GM21825 (cell line): ENCODE measurements at regions not wholly inside any gene's neighbourhood (a gene's known extent, or its start where the extent isn't known, plus 50 kb on each side); places are given as distances from the start of the nearest gene placed in this dataset.

Source experiments
- ATAC-seq: cut with Tn5 transposase; IDR thresholded peaks from one replicate; pipeline ENCODE4 v1.9.1; 2021; ENCODE audit warnings: mild to moderate bottlenecking, moderate library complexity; ENCODE audit not compliant: unreplicated experiment

GRCh38 chr18:39752351-39752750, 2186.8 kb upstream of the CELF4 start:
- no peak for ATAC-seq

DNA sequence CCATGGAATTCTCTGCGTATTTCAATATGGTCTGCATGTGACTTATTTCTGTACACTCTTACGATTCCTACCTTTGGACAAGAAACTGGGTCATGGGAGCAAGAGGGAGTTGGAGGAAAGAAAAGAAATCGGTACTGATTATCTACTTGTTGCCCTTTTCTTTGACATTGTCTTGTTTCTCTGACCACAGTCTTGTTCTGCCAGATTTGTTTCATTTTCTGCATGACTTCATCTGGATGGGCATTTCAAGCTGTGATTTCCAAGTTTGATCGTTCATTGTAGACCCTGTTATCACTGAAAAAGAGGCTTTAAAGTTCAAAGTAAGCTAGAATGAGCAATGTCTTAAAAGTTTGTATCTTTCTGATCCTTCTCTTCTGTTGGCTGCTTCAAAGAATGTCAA, 2186.3 kb upstream of the CELF4 start:
- no peak for ATAC-seq

DNA sequence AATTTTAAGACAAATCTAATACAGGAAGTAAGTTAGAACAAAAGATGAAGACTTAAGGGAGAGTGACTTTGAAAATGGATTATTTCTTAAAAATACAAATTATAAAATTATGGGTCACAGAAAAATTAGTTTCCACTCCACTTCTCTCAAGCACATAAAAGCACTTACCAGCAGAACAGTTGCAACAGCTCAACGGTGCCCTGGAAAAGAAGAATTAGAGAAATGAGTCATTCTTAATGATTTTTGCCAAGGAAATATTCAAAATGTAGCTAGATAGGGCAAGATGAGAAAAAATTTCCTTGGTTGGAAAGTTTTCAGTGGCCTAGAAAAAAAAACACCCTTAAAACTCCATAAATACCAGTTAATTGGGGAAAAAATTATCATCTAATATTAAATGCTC, 2185.6 kb upstream of the CELF4 start:
- ATAC-seq: no peak

DNA sequence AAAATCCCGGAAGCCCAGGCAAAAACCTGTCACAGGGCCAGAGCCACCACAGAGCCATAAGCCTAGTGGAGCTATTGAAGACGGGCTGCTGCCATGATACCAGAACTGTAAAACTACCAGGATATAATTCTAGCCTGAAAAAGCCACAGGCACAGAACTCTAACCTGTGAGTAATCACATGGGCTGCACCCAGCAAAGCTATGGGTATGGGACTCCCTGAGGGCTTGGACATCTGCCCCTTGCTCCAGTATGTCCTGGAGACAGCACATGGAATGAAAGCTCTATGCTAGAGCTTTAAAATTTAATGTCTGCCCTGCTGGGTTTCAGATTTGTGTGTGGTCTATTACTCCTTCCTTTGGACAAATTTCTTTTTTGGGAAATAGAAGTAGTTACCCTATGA, 2183.6 kb upstream of the CELF4 start:
- no peak for ATAC-seq

DNA sequence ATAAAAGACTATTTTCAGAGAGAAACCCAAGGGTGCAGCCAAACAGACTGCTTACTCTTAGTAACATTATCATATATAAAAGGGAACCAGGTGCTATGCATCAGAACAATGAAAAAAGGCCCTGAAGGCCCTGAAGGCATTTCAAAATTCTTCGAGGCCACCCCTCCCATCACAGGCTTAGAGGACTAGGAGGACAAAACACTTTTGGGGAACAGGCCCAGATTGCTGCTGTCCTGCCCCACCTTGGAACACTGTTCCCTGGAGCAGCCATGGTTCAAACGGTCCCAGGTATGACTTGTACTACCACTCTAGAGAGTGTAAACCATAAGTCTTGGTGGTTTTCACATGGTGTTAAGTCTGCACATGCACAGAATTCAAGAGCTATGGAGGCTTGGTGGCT, 2183.1 kb upstream of the CELF4 start:
- ATAC-seq: no peak

- no peak for ATAC-seq
Observed at GRCh38 chr18:39746201-39746600, 2180.6 kb upstream of the CELF4 start.

DNA sequence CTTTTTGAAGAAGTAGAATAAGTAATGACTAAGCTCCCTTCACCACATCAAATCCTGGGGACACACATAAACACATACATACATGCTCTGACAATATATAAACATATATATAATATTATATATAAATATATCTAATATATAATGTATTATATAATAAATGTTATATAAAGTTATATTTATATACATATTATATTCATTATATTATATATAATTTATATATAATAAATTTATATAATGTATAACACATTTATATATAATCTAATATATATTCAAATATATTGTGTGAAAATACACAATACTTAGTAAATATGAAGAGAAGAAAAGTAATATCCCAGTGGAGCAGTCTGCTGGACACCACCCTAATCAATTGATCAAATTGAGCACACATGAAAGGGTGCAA, 2177.9 kb upstream of the CELF4 start:
- no peak for ATAC-seq

- no peak for ATAC-seq
Observed at GRCh38 chr18:39741755-39742466, 2176.3 kb upstream of the CELF4 start.

DNA sequence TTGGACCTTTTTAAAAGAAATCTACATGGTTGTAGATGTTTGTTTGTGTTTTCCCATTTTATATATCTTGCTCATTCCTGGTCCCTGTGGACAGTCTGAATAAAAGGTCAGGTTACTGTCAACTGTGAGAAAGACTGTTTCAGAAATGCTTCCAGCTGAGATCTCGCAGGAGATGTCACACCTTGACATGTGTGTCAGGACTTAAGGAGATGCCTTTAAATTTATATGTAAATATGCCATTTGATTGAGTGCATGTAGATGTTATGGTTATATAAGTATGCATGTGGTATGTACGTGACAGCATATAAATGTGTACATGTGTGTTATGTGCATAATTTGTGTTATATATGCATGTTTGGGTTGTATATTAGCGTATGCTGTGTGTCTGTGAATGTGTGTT, 2172.3 kb upstream of the CELF4 start:
- no peak for ATAC-seq

DNA sequence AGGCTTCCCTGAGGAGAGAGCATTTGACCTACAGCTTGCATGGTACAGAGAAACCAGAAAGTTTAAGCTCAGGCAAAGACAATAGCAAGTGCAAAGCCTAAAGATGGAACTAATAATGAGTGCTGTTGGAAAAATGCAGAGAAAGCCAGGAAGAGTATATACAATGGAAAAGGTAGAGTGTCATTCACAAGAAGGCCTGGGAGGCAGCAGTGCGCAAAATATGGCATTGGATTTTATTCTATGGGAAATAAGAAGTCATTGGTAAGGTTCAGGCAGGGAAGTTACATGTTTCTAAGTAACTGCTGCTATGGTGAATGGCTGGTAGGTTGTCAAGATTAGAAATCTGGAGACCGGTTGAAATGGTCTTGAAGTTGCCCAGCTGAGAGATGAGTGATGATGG, 2167.3 kb upstream of the CELF4 start:
- no peak for ATAC-seq

GRCh38 chr18:39730606-39731005, 2165.0 kb upstream of the CELF4 start:
- ATAC-seq: no peak

DNA sequence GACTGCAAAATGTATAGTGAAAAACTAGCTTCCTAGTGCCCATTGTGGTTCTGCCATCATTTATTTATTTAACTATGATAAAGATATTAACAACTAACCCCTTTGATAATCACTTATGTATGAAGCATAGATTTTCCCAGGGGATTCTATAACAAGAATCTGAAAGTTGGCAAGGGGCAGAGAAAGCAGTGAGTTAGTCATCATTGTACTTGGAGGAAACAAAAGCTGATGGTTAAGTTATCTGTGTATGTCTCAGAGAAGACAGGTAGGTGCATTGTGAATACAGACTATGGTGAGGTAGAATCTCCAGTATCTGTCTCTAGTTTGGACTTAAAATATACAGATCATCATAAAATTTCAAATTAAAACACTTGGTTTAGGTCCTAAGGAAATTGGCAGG, 2159.1 kb upstream of the CELF4 start:
- no peak for ATAC-seq

DNA sequence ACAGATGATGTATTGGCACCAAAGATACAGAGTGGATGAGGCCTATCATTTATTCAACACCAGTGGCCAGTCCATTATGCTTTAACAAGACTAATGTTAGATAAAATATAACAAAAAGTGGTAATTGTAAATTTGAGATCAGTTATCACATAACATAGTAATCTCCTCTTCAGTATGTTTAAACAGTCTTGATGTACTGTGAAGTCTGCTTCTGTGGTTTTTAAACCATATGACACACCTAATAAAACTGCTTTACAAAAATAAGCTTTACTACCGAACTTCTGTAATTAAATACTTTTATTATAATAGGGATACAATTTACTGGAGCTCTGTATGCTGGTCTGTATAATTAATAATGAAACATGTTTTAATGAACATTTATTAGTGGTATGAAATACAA, 2156.1 kb upstream of the CELF4 start:
- ATAC-seq: no peak

GRCh38 chr18:39713961-39714360, 2148.4 kb upstream of the CELF4 start:
- ATAC-seq: no peak

DNA sequence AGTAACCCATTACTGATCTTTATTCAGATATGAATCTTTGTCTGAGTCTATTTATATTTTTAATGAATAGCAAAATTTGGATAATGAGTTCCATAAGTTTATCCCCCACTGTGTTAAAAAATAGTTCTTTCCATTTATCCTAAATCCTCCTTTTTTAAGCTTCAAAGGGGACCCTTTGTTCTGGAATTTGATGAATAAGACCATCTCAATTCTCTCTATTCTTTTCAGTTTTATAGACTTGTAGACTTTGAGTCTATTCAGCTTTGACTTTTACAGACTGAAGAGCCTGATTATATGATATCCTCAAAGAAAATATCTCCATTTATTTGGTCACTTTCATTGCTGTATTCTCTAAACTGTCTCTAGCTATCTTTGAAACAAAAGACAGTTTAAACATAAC, 2146.1 kb upstream of the CELF4 start:
- ATAC-seq: no peak

- no peak for ATAC-seq
Observed at GRCh38 chr18:39705362-39705761, 2139.8 kb upstream of the CELF4 start.

GRCh38 chr18:39702888-39703287, 2137.3 kb upstream of the CELF4 start:
- no peak for ATAC-seq

- ATAC-seq: no peak
Observed at GRCh38 chr18:39701839-39702238, 2136.2 kb upstream of the CELF4 start.

GRCh38 chr18:39701055-39701783, 2135.6 kb upstream of the CELF4 start:
- ATAC-seq: no peak

DNA sequence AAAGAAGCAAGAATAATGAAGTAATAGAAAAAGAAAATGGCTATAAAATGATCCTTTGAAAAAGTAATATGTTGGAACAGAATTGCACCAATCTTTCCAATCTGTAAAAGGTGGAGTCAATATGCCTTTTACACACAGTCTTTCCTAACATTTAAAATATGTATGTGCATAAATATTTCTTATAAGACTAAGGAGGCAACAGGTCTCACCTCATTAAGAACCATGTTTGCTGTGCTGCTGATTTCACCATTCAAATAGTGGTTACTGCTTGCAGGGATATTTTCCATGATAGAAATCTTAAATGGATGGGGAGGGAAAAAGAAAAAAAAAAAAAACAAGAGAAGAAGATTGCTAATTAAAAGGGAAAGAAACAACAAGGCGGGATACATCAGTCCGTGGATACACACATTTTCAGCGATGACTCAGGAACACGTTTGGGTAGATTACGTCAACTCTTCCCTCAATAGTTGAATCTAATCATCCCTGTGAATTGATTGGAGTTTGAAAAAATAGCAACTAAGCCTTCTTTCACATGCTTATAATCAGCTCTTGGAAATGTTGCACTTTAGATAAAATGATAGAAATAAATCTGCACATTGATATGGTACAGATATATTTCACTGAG, 2133.9 kb upstream of the CELF4 start:
- no peak for ATAC-seq

GRCh38 chr18:39698436-39698835, 2132.8 kb upstream of the CELF4 start:
- ATAC-seq: no peak

- ATAC-seq: no peak
Observed at GRCh38 chr18:39693359-39693758, 2127.8 kb upstream of the CELF4 start.
